Panc1 (cell line): ENCODE measurements at regions not wholly inside any gene's neighbourhood (a gene's known extent, or its start where the extent isn't known, plus 50 kb on each side); places are given as distances from the start of the nearest gene placed in this dataset.

Experiments used
- ATAC-seq: fragments of 200-7000 bp; cut with Tn5 transposase; 2 replicates; pipeline ENCODE4 v1.9.1; 2020; ENCODE audit warnings: mild to moderate bottlenecking, moderate library complexity
- BruUV-seq: library from RNA; stranded (reverse); fragments of 400-500 nt; replicated peaks from 2 replicates; lab custom pipeline; 2021; lab: Mats Ljungman, UMichigan
- CTCF ChIA-PET: fragments of 300-600 bp; sonication (Branson Sonifier 250); formaldehyde crosslinking; loops from one replicate; lab custom pipeline; 2022; ENCODE audit warnings: antibody characterized with exemption; lab: Charles Lee
- POLR2A ChIA-PET: fragments of 300-600 bp; sonication (Branson Sonifier 250); formaldehyde crosslinking; loops from one replicate; lab custom pipeline; 2022; ENCODE audit warnings: antibody characterized with exemption; lab: Charles Lee
- DNase-seq: peaks from one replicate; pipeline ENCODE4 v3.0.0-alpha.2; 2010; ENCODE audit warnings: low read depth, low spot score
- H3K27ac ChIP-seq: 2 replicates; pipeline ENCODE4 v1.5.1; 2011; ENCODE audit warnings: mild to moderate bottlenecking, low read length, inconsistent platforms
- H3K27me3 ChIP-seq: fragments of 200-500 bp; sonication (Bioruptor generic); 2 replicates; pipeline ENCODE4 v1.6.0; 2014; ENCODE audit warnings: low read length, inconsistent platforms; ENCODE audit not compliant: control insufficient read depth, insufficient read depth
- H3K36me3 ChIP-seq: fragments of 200-500 bp; sonication (Bioruptor generic); 2 replicates; pipeline ENCODE4 v1.5.1; 2014; ENCODE audit warnings: inconsistent platforms, mild to moderate bottlenecking, low read length, moderate library complexity; ENCODE audit not compliant: control insufficient read depth, insufficient read depth
- H3K4me1 ChIP-seq: 2 replicates; pipeline ENCODE4 v1.5.1; 2011; ENCODE audit warnings: inconsistent platforms, mild to moderate bottlenecking, low read length, moderate library complexity; ENCODE audit not compliant: control insufficient read depth, insufficient read depth
- H3K4me3 ChIP-seq, 2 experiments: 2 replicates each; pipeline ENCODE4 v1.5.1; 2011 to 2012; ENCODE audit warnings: low read depth in 2 of 2, low read length in 2 of 2, mild to moderate bottlenecking in 2 of 2, inconsistent platforms in 1 of 2, moderate library complexity in 1 of 2
- H3K9me3 ChIP-seq: fragments of 200-500 bp; sonication (Bioruptor generic); 2 replicates; pipeline ENCODE4 v1.5.1; 2014; ENCODE audit warnings: low read depth, mild to moderate bottlenecking, inconsistent platforms, low read length, moderate library complexity; ENCODE audit not compliant: control insufficient read depth, insufficient read depth
- POLR2AphosphoS5 ChIP-seq: IDR thresholded peaks from 2 replicates; pipeline ENCODE4 v1.6.1; 2012; ENCODE audit warnings: mild to moderate bottlenecking, low read depth, low read length, moderate library complexity
- SIN3A ChIP-seq: IDR thresholded peaks from 2 replicates; pipeline ENCODE4 v1.6.1; 2012; ENCODE audit warnings: low read depth, mild to moderate bottlenecking, low read length, moderate library complexity, borderline replicate concordance; ENCODE audit not compliant: insufficient read depth
- TCF7L2 ChIP-seq: IDR thresholded peaks from 2 replicates; pipeline ENCODE4 v1.6.1; 2011; ENCODE audit warnings: mild to moderate bottlenecking, low read depth, low read length, inconsistent platforms
- in situ Hi-C: cut with HindIII; loops from 2 replicates; pipeline ENCODE4 v1.10.0; 2016; ENCODE audit warnings: low sequenced_read_pairs, low pct_unique_long_range_greater_than_20kb
- intact Hi-C: fragments of 100-400 bp; cut with micrococcal nuclease; formaldehyde crosslinking; loops from one replicate; pipeline ENCODE4 v1.10.0; 2022; ENCODE audit not compliant: unreplicated experiment
- TF ChIP-seq, protein P1 (sequence below): fragments of 450-650 bp; IDR thresholded peaks from 2 replicates; pipeline ENCODE4 v1.5.1; 2017; ENCODE audit warnings: mild to moderate bottlenecking
- TF ChIP-seq, protein P2 (sequence below), 2 experiments: IDR thresholded peaks; 2 replicates each; pipeline ENCODE4 v1.6.1; 2011 to 2012; ENCODE audit warnings: low read depth in 2 of 2, control low read depth in 1 of 2, low read length in 1 of 2, mild to moderate bottlenecking in 1 of 2, moderate library complexity in 1 of 2; ENCODE audit not compliant: insufficient read depth in 1 of 2

DNA sequence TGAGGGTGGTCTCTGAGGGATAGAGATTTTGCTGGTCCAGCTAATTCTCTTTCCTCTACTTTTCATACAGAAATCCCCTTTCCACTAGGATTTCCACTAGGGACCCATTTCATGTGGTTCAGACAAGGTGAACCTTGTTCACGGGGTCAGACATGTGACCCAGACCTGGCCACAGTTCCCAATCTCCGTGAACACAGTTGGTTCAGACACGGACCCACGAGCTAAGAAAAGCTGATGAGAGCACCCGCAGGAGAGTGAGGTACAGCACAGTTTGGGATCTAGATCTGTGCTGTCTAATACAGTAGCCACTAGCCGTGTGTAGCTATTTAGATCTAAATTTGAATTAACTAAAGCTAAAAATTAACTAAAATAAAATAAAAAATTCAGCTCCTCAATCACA lies 88.1 kb downstream of the AXIN2 start:
- ChIA-PET CTCF (no interaction called here), POLR2A (no interaction called here)
- no peak overlapping the region for H3K4me3 ChIP-seq
- ATAC-seq (no peak), DNase-seq (no peak)
- intact Hi-C loops: no loop called here
- BruUV-seq: no TSS peak
- H3K27ac ChIP-seq: no peak overlapping the region
- H3K4me1 ChIP-seq: no peaks in the 10 kb centered on the region
- H3K36me3 ChIP-seq: no peaks in the 10 kb centered on the region
- in situ Hi-C loops: no loop called here
- H3K9me3 ChIP-seq: no peaks in the 10 kb centered on the region
- TF ChIP-seq TCF7L2 (no peak), SIN3A (no peak)
- TF ChIP-seq, protein P1, sequence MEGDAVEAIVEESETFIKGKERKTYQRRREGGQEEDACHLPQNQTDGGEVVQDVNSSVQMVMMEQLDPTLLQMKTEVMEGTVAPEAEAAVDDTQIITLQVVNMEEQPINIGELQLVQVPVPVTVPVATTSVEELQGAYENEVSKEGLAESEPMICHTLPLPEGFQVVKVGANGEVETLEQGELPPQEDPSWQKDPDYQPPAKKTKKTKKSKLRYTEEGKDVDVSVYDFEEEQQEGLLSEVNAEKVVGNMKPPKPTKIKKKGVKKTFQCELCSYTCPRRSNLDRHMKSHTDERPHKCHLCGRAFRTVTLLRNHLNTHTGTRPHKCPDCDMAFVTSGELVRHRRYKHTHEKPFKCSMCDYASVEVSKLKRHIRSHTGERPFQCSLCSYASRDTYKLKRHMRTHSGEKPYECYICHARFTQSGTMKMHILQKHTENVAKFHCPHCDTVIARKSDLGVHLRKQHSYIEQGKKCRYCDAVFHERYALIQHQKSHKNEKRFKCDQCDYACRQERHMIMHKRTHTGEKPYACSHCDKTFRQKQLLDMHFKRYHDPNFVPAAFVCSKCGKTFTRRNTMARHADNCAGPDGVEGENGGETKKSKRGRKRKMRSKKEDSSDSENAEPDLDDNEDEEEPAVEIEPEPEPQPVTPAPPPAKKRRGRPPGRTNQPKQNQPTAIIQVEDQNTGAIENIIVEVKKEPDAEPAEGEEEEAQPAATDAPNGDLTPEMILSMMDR: no peak
- H3K27me3 ChIP-seq: no peaks in the 10 kb centered on the region

DNA sequence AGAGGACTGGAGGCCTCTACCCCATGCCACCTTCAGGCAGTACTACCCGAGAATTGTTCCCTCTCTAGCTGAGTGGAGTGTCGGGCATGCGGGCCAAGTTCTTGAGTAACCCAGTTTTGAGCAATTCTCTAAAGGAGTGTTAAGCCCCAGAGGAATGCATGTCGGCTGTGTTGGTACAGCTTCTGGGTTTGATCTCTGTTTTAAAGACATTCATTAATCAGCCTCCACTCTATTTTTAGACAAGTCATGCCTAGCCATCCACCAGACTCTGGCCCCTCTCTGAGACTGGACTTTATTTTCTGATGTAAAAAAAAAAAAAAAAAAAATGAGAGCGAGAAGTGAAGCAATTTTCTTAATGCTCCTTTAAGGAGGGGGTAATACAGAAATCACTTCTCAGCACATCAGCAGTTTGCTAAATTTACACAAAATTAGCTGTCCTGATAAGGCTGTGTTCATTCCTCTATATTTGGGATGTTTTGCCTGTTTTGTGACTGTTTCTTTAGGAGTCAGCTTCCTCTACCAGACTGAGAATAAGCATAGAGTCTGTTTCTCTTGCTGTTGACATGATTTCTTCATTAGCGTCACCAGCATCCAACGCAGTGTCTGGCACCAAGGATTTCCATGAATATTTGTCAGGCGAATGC lies 88.7 kb downstream of the AXIN2 start:
- no peaks in the 10 kb centered on the region for H3K36me3 ChIP-seq
- POLR2A ChIA-PET: no interaction called here
- no peaks in the 10 kb centered on the region for H3K27me3 ChIP-seq
- ATAC-seq: no peak
- CTCF ChIA-PET: no interaction called here
- H3K27ac ChIP-seq: no peak overlapping the region
- no TSS peak for BruUV-seq
- no peaks in the 10 kb centered on the region for H3K9me3 ChIP-seq
- H3K4me1 ChIP-seq: no peaks in the 10 kb centered on the region
- no peak for DNase-seq
- TF ChIP-seq POLR2AphosphoS5 (no peak), SIN3A (no peak)
- no peak overlapping the region for H3K4me3 ChIP-seq
- in situ Hi-C loops: no loop called here
- intact Hi-C loops: no loop called here

DNA sequence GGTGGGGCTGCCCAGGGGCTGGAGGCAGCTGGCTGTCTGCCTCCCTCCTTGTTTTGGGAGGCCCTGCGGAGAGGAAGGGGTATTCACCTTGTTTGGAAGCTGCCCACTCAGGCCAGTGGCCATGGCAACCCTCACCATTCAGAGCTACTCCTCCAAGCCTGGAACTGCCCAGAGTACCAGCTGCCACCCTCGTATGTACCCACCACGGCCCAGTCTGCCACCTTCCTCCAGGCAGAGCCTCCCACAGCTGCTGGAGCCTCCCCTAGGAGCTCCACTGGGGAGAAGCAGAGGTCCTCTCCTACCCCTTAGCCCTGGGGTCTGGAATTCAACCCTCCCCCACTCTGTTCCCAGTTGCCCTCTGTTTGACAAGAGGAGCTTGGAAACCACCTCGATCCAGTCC lies 90.7 kb downstream of the AXIN2 start:
- no peaks in the 10 kb centered on the region for H3K36me3 ChIP-seq
- no peak overlapping the region for H3K4me3 ChIP-seq
- ChIA-PET CTCF (no interaction called here), POLR2A (no interaction called here)
- H3K4me1 ChIP-seq: no peaks in the 10 kb centered on the region
- no peak for DNase-seq
- H3K27ac ChIP-seq: no peak overlapping the region
- intact Hi-C loops (no loop called here), in situ Hi-C loops (no loop called here)
- TF ChIP-seq TCF7L2: no peak
- TF ChIP-seq, protein P2, sequence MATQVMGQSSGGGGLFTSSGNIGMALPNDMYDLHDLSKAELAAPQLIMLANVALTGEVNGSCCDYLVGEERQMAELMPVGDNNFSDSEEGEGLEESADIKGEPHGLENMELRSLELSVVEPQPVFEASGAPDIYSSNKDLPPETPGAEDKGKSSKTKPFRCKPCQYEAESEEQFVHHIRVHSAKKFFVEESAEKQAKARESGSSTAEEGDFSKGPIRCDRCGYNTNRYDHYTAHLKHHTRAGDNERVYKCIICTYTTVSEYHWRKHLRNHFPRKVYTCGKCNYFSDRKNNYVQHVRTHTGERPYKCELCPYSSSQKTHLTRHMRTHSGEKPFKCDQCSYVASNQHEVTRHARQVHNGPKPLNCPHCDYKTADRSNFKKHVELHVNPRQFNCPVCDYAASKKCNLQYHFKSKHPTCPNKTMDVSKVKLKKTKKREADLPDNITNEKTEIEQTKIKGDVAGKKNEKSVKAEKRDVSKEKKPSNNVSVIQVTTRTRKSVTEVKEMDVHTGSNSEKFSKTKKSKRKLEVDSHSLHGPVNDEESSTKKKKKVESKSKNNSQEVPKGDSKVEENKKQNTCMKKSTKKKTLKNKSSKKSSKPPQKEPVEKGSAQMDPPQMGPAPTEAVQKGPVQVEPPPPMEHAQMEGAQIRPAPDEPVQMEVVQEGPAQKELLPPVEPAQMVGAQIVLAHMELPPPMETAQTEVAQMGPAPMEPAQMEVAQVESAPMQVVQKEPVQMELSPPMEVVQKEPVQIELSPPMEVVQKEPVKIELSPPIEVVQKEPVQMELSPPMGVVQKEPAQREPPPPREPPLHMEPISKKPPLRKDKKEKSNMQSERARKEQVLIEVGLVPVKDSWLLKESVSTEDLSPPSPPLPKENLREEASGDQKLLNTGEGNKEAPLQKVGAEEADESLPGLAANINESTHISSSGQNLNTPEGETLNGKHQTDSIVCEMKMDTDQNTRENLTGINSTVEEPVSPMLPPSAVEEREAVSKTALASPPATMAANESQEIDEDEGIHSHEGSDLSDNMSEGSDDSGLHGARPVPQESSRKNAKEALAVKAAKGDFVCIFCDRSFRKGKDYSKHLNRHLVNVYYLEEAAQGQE (IDR thresholded peaks at IDR 0.05; ENCODE audit: insufficient read depth in 1 of 2, low read depth in 2 of 2, low read length in 1 of 2): no peak
- TF ChIP-seq POLR2AphosphoS5: no peak
- TF ChIP-seq, protein P1: no peak
- TF ChIP-seq SIN3A: no peak
- H3K27me3 ChIP-seq: no peaks in the 10 kb centered on the region
- H3K9me3 ChIP-seq: no peaks in the 10 kb centered on the region
- ATAC-seq: no peak
- no TSS peak for BruUV-seq
